Loucy (cell line): ENCODE measurements at regions not wholly inside any gene's neighbourhood (a gene's known extent, or its start where the extent isn't known, plus 50 kb on each side); places are given as distances from the start of the nearest gene placed in this dataset.

Experiments
- CTCF ChIP-seq: fragments of 200-600 bp; sonication (generic); conservative IDR thresholded peaks from 2 replicates; pipeline ENCODE4 v1.5.1; 2014; ENCODE audit warnings: mild to moderate bottlenecking, antibody characterized with exemption, low read length
- EZH2phosphoT487 ChIP-seq: fragments of 200-600 bp; IDR thresholded peaks from 2 replicates; pipeline ENCODE4 v1.6.1; 2018; ENCODE audit warnings: antibody characterized with exemption, mild to moderate bottlenecking, moderate library complexity, borderline replicate concordance

- TF ChIP-seq CTCF (no peak), EZH2phosphoT487 (no peak)
These were observed 377.3 kb downstream of the EMP1 start for GRCh38 chr12:13573698-13574321.
